HCT116 (cell line): ENCODE measurements at regions not wholly inside any gene's neighbourhood (a gene's known extent, or its start where the extent isn't known, plus 50 kb on each side); places are given as distances from the start of the nearest gene placed in this dataset.

ENCODE experiments used
- ATAC-seq: fragments of 200-7000 bp; cut with Tn5 transposase; 2 replicates; pipeline ENCODE4 v1.9.1; 2020; ENCODE audit warnings: mild to moderate bottlenecking, moderate library complexity
- BruUV-seq: library from RNA; stranded (reverse); fragments of 400-500 nt; replicated peaks from 2 replicates; lab custom pipeline; 2021; lab: Mats Ljungman, UMichigan
- CTCF ChIA-PET: fragments of 300-600 bp; sonication (Branson Sonifier 250); formaldehyde crosslinking; loops from one replicate; lab custom pipeline; 2021; ENCODE audit warnings: antibody characterized with exemption; lab: Charles Lee
- POLR2A ChIA-PET: fragments of 300-600, 350-600 bp; sonication (Branson Sonifier 250); formaldehyde crosslinking; loops from one replicate; lab custom pipeline; 2021; ENCODE audit warnings: antibody characterized with exemption; lab: Charles Lee
- RAD21 ChIA-PET, 2 experiments: fragments of 300-600 bp; sonication (Branson Sonifier 250); formaldehyde crosslinking; loops; one replicate each; lab custom pipeline; 2023; ENCODE audit warnings: low total read pairs in 2 of 2; ENCODE audit not compliant: uncharacterized antibody in 2 of 2, unreplicated experiment in 2 of 2, low non-redundant PET in 1 of 2; lab: Charles Lee
- DNase-seq: peaks from one replicate; pipeline ENCODE4 v3.0.0-alpha.2; 2010; ENCODE audit warnings: low read depth, low spot score
- H2AFZ ChIP-seq: fragments of 200-600 bp; shearing (Covaris generic), sonication (generic); 2 replicates; pipeline ENCODE4 v1.6.1; 2017; ENCODE audit warnings: low read depth, mixed run types, mixed read lengths, antibody characterized with exemption, low read length; ENCODE audit not compliant: poor library complexity, severe bottlenecking
- H3K27ac ChIP-seq: 2 replicates; pipeline ENCODE4 v1.5.1; 2012; ENCODE audit warnings: low read depth, low read length
- H3K27me3 ChIP-seq: fragments of 200-600 bp; sonication (generic); 2 replicates; pipeline ENCODE4 v1.6.1; 2016; ENCODE audit warnings: mixed run types, low read length, mixed read lengths; ENCODE audit not compliant: insufficient read depth
- H3K36me3 ChIP-seq, 2 experiments: fragments of 200-500 bp in 1 of 2; fragments of 200-600 bp in 1 of 2; sonication (Bioruptor generic) in 1 of 2; sonication (generic) in 1 of 2; 2 replicates each; pipeline versions ENCODE4 v1.5.1 to v1.6.1; 2014 to 2016; ENCODE audit warnings: low read length in 2 of 2, inconsistent platforms in 1 of 2, mixed read lengths in 1 of 2, mixed run types in 1 of 2; ENCODE audit not compliant: insufficient read depth in 2 of 2, control insufficient read depth in 1 of 2
- H3K4me1 ChIP-seq, 2 experiments: fragments of 200-600 bp in 1 of 2; sonication (generic) in 1 of 2; 2 replicates each; pipeline versions ENCODE4 v1.5.1 to v1.6.1; 2012 to 2017; ENCODE audit warnings: low read length in 2 of 2, inconsistent platforms in 1 of 2, mild to moderate bottlenecking in 1 of 2, mixed read lengths in 1 of 2, mixed run types in 1 of 2, moderate library complexity in 1 of 2; ENCODE audit not compliant: insufficient read depth in 2 of 2, control insufficient read depth in 1 of 2
- H3K4me2 ChIP-seq: fragments of 200-600 bp; sonication (generic); 2 replicates; pipeline ENCODE4 v1.6.1; 2017; ENCODE audit warnings: mixed run types, low read length, mixed read lengths
- H3K4me3 ChIP-seq, 2 experiments: fragments of 200-600 bp in 1 of 2; sonication (generic) in 1 of 2; replicated peaks in 1 of 2; 2 replicates each; pipeline ENCODE4 v1.5.1; 2011 to 2016; ENCODE audit warnings: low read length in 2 of 2, control low read depth in 1 of 2, low read depth in 1 of 2, mild to moderate bottlenecking in 1 of 2, mixed read lengths in 1 of 2, mixed run types in 1 of 2
- H3K79me2 ChIP-seq: fragments of 200-600 bp; sonication (generic); 2 replicates; pipeline ENCODE4 v1.6.1; 2017; ENCODE audit warnings: mild to moderate bottlenecking, mixed run types, low read length, moderate library complexity, mixed read lengths; ENCODE audit not compliant: insufficient read depth
- H3K9ac ChIP-seq: fragments of 200-600 bp; sonication (generic); 2 replicates; pipeline ENCODE4 v1.6.1; 2016; ENCODE audit warnings: low read length, mixed read lengths
- H3K9me2 ChIP-seq: fragments of 200-600 bp; sonication (generic), shearing (Covaris generic); 2 replicates; pipeline ENCODE4 v1.6.1; 2017; ENCODE audit warnings: mixed run types, mild to moderate bottlenecking, moderate library complexity; ENCODE audit not compliant: insufficient read depth
- H3K9me3 ChIP-seq, 2 experiments: fragments of 200-500 bp in 1 of 2; fragments of 200-600 bp in 1 of 2; sonication (Bioruptor generic) in 1 of 2; sonication (generic) in 1 of 2; 2 replicates each; pipeline ENCODE4 v1.6.1; 2014 to 2017; ENCODE audit warnings: low read length in 2 of 2, mixed read lengths in 2 of 2, inconsistent platforms in 1 of 2, low read depth in 1 of 2, mild to moderate bottlenecking in 1 of 2, mixed run types in 1 of 2, moderate library complexity in 1 of 2; ENCODE audit not compliant: control insufficient read depth in 1 of 2, insufficient read depth in 1 of 2
- H4K20me1 ChIP-seq: fragments of 200-600 bp; sonication (generic), shearing (Covaris generic); 2 replicates; pipeline ENCODE4 v1.6.1; 2017; ENCODE audit warnings: mixed run types, mild to moderate bottlenecking, moderate library complexity; ENCODE audit not compliant: insufficient read depth
- CBX3 ChIP-seq: IDR thresholded peaks from 2 replicates; pipeline ENCODE4 v1.6.1; 2012; ENCODE audit warnings: low read depth
- CEBPB ChIP-seq: IDR thresholded peaks from 2 replicates; pipeline ENCODE4 v1.6.1; 2012; ENCODE audit warnings: low read depth
- EGR1 ChIP-seq: IDR thresholded peaks from 2 replicates; pipeline ENCODE4 v1.6.1; 2012; ENCODE audit warnings: low read depth
- ELF1 ChIP-seq: IDR thresholded peaks from 2 replicates; pipeline ENCODE4 v1.6.1; 2012; ENCODE audit warnings: low read depth, borderline replicate concordance
- EZH2 ChIP-seq: fragments of 200-600 bp; sonication (generic); IDR thresholded peaks from 2 replicates; pipeline ENCODE4 v1.6.1; 2017; ENCODE audit warnings: antibody characterized with exemption, mixed run types
- EZH2phosphoT487 ChIP-seq: fragments of 200-600 bp; IDR thresholded peaks from 2 replicates; pipeline ENCODE4 v1.6.1; 2018; ENCODE audit warnings: antibody characterized with exemption, borderline replicate concordance
- FOSL1 ChIP-seq: IDR thresholded peaks from 2 replicates; pipeline ENCODE4 v1.6.1; 2012; ENCODE audit warnings: low read depth
- POLR2A ChIP-seq: IDR thresholded peaks from 2 replicates; pipeline ENCODE4 v1.7.0; 2011; ENCODE audit warnings: borderline replicate concordance; ENCODE audit not compliant: insufficient read depth, insufficient read length; ENCODE audit errors: extremely low read depth
- SRF ChIP-seq: IDR thresholded peaks from 2 replicates; pipeline ENCODE4 v1.6.1; 2012; ENCODE audit warnings: low read depth
- TCF7L2 ChIP-seq: IDR thresholded peaks from 2 replicates; pipeline ENCODE4 v1.7.0; 2011; ENCODE audit warnings: borderline replicate concordance, inconsistent platforms; ENCODE audit not compliant: insufficient read depth, insufficient read length; ENCODE audit errors: extremely low read depth
- YY1 ChIP-seq: IDR thresholded peaks from 2 replicates; pipeline ENCODE4 v1.6.1; 2011; ENCODE audit warnings: low read length, low read depth, moderate library complexity, mild to moderate bottlenecking; ENCODE audit not compliant: insufficient replicate concordance; ENCODE audit errors: extremely low read depth
- ZFX ChIP-seq: fragments of 450-650 bp; IDR thresholded peaks from 2 replicates; pipeline ENCODE4 v1.6.1; 2017
- ZNF274 ChIP-seq: fragments of 200-500 bp; sonication (Bioruptor generic); IDR thresholded peaks from 2 replicates; pipeline ENCODE4 v1.6.1; 2014; ENCODE audit warnings: mild to moderate bottlenecking, low read depth, low read length, inconsistent platforms
- intact Hi-C: fragments of 100-400 bp; cut with micrococcal nuclease; formaldehyde crosslinking; loops from 2 replicates; pipeline ENCODE4 v1.10.0; 2022
- TF ChIP-seq, protein P1 (sequence below): IDR thresholded peaks from 2 replicates; pipeline ENCODE4 v1.6.1; 2011; ENCODE audit warnings: mild to moderate bottlenecking, low read length, moderate library complexity; ENCODE audit not compliant: insufficient replicate concordance; ENCODE audit errors: extremely low read depth
- TF ChIP-seq, protein P2 (sequence below), 3 experiments: fragments of 200-600 bp in 1 of 3; sonication (generic) in 1 of 3; IDR thresholded peaks in 2 of 3; conservative IDR thresholded peaks in 1 of 3; 2 replicates each; pipeline ENCODE4 v1.5.1; 2012 to 2017; ENCODE audit warnings: low read depth in 2 of 3, low read length in 2 of 3, antibody characterized with exemption in 1 of 3, borderline replicate concordance in 1 of 3, control low read depth in 1 of 3, mild to moderate bottlenecking in 1 of 3, mixed read lengths in 1 of 3, mixed run types in 1 of 3, moderate library complexity in 1 of 3; ENCODE audit not compliant: insufficient read depth in 1 of 3
- TF ChIP-seq, protein P3 (sequence below): IDR thresholded peaks from 2 replicates; pipeline ENCODE4 v1.6.1; 2012

DNA sequence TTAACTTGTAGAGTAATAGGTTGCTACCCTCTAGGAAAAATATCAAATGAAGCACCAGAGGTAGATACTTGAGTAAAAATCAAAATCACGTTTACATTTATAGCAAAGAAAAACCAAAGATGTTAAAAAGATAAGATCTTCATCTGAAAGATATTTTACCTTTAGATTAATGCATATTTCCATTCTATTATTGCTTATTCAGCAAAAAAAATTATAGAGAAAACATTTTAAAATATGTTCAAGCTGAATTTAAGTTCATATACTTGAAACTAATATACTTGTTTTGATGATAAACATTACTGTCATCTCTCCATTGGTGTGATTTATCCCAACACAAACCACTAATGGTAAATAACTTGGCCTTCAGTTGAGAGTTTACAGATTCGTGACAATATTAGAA, 422.3 kb downstream of the CAAP1 start (continued):
- TF ChIP-seq, protein P1, sequence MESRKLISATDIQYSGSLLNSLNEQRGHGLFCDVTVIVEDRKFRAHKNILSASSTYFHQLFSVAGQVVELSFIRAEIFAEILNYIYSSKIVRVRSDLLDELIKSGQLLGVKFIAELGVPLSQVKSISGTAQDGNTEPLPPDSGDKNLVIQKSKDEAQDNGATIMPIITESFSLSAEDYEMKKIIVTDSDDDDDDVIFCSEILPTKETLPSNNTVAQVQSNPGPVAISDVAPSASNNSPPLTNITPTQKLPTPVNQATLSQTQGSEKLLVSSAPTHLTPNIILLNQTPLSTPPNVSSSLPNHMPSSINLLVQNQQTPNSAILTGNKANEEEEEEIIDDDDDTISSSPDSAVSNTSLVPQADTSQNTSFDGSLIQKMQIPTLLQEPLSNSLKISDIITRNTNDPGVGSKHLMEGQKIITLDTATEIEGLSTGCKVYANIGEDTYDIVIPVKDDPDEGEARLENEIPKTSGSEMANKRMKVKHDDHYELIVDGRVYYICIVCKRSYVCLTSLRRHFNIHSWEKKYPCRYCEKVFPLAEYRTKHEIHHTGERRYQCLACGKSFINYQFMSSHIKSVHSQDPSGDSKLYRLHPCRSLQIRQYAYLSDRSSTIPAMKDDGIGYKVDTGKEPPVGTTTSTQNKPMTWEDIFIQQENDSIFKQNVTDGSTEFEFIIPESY = no peak
- TF ChIP-seq EGR1 = no peak

DNA sequence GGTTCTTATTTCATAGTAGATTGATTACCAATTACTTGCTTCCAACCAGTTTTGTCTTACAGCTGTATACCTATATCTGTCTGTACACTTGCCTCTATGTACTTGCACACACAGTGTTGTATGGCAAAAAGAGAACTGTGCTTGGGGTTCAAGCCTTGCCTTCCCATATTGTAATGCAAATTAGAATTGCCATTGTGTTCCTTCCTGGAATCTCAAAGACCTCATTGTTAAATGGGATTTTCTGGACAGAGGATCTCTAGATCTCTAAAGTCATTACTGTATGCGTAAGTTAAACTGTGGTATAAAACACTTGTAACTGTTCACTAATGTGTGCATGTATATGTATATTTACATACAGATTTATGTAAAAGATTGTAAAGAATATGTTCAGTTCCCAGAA, 428.8 kb downstream of the CAAP1 start:
- POLR2A ChIA-PET = no interaction called here

DNA sequence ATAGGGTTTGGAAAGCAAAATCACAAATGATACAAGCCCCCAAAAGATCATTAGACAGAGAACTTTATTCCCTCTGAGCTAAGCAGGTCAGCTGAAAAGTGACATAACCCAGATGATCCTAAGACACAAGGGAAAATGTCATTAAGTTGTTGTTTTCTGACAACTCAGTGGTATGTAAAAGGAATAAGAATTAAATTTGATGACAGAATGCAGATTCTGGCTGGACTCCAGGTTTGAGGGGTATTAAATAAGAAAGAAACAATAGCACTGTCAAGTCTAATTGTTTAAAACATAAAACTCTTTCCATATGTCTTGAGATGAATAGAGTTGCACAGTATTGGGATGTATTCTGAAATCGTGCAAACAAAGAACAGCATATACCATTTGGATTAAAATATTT, 429.9 kb downstream of the CAAP1 start:
- Histone ChIP-seq H3K9me2 (no peaks in the 10 kb centered on the region), H4K20me1 (no peaks in the 10 kb centered on the region), H3K79me2 (no peaks in the 10 kb centered on the region), H3K9me3 (peaks cover 0 to 15% of the 10 kb centered on the region in 2 experiments; a peak in 2 of 4 replicates), H3K9ac (no peak overlapping the region), H3K4me3 (no peak overlapping the region), H3K27ac (no peak overlapping the region), H3K36me3 (no peaks in the 10 kb centered on the region), H3K4me1 (no peaks in the 10 kb centered on the region), H3K4me2 (no peak overlapping the region), H2AFZ (no peak overlapping the region), H3K27me3 (no peaks in the 10 kb centered on the region)
- intact Hi-C loops = no loop called here
- BruUV-seq = no TSS peak
- ATAC-seq (no peak), DNase-seq (no peak)
- ChIA-PET RAD21 (no interaction called here), CTCF (no interaction called here), POLR2A (no interaction called here)
- TF ChIP-seq EZH2phosphoT487 (no peak), ELF1 (no peak), POLR2A (no peak), EZH2 (no peak), TCF7L2 (no peak), FOSL1 (no peak), ZFX (no peak), ZNF274 (no peak), YY1 (no peak), EGR1 (no peak)
- TF ChIP-seq, protein P2, sequence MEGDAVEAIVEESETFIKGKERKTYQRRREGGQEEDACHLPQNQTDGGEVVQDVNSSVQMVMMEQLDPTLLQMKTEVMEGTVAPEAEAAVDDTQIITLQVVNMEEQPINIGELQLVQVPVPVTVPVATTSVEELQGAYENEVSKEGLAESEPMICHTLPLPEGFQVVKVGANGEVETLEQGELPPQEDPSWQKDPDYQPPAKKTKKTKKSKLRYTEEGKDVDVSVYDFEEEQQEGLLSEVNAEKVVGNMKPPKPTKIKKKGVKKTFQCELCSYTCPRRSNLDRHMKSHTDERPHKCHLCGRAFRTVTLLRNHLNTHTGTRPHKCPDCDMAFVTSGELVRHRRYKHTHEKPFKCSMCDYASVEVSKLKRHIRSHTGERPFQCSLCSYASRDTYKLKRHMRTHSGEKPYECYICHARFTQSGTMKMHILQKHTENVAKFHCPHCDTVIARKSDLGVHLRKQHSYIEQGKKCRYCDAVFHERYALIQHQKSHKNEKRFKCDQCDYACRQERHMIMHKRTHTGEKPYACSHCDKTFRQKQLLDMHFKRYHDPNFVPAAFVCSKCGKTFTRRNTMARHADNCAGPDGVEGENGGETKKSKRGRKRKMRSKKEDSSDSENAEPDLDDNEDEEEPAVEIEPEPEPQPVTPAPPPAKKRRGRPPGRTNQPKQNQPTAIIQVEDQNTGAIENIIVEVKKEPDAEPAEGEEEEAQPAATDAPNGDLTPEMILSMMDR (IDR thresholded peaks at IDR 0.05 in 2 of 3, conservative IDR thresholded peaks at IDR 0.05 in 1 of 3; ENCODE audit: borderline replicate concordance in 1 of 3, insufficient read depth in 1 of 3, low read depth in 2 of 3, low read length in 2 of 3) = no peak
- TF ChIP-seq, protein P3, sequence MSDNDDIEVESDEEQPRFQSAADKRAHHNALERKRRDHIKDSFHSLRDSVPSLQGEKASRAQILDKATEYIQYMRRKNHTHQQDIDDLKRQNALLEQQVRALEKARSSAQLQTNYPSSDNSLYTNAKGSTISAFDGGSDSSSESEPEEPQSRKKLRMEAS = no peak

More for the DNA sequence above, 428.8 kb downstream of the CAAP1 start:
- no peaks in the 10 kb centered on the region for H3K36me3 ChIP-seq
- no peak overlapping the region for H3K4me2 ChIP-seq
- no peaks in the 10 kb centered on the region for H3K79me2 ChIP-seq
- ChIA-PET RAD21 (no interaction called here), CTCF (no interaction called here)
- no peaks in the 10 kb centered on the region for H3K27me3 ChIP-seq
- no peaks in the 10 kb centered on the region for H3K4me1 ChIP-seq
- H4K20me1 ChIP-seq = no peaks in the 10 kb centered on the region
- TF ChIP-seq ZFX (no peak), POLR2A (no peak), CEBPB (no peak), TCF7L2 (no peak), CBX3 (no peak), ZNF274 (no peak), SRF (no peak)
- no TSS peak for BruUV-seq
- H2AFZ ChIP-seq = no peak overlapping the region
- H3K9me2 ChIP-seq = no peaks in the 10 kb centered on the region
- H3K9me3 ChIP-seq = peaks cover 0 to 11% of the 10 kb centered on the region in 2 experiments; a peak in 2 of 4 replicates
- H3K4me3 ChIP-seq = no peak overlapping the region
- H3K9ac ChIP-seq = no peak overlapping the region
- intact Hi-C loops = no loop called here
- ATAC-seq (no peak), DNase-seq (no peak)
- H3K27ac ChIP-seq = no peak overlapping the region
